Left lung (tissue), 4 donors: ENCODE measurements at regions not wholly inside any gene's neighbourhood (a gene's known extent, or its start where the extent isn't known, plus 50 kb on each side); places are given as distances from the start of the nearest gene placed in this dataset.

Experiments
- ATAC-seq: fragments of 200-7000 bp; cut with Tn5 transposase; one replicate; pipeline ENCODE4 v1.9.1; 2020; ENCODE audit warnings: moderate library complexity
- DNase-seq, 4 donors: peaks; one replicate each; pipeline ENCODE4 v3.0.0-alpha.2; 2013 to 2020
- H3K27ac ChIP-seq, 2 donors: fragments of 200-600 bp; sonication (generic) in 1 of 2; one replicate each; pipeline versions ENCODE4 v1.5.0 to v1.8.0; 2020 to 2021
- H3K27me3 ChIP-seq, 2 donors: fragments of 200-600 bp; sonication (generic) in 1 of 2; one replicate each; pipeline versions ENCODE4 v1.5.0 to v1.8.0; 2020 to 2021
- H3K36me3 ChIP-seq, 2 donors: fragments of 200-600 bp; sonication (generic) in 1 of 2; one replicate each; pipeline versions ENCODE4 v1.5.0 to v1.8.0; 2020 to 2021
- H3K4me1 ChIP-seq, 2 donors: fragments of 200-600 bp; one replicate each; pipeline ENCODE4 v1.8.0; 2021
- H3K4me3 ChIP-seq, 2 donors: fragments of 200-600 bp; sonication (generic) in 1 of 2; one replicate each; pipeline versions ENCODE4 v1.5.0 to v1.8.0; 2020 to 2021; ENCODE audit warnings: mild to moderate bottlenecking in 1 of 2
- H3K9me3 ChIP-seq, 2 donors: fragments of 200-600 bp; sonication (generic) in 1 of 2; one replicate each; pipeline versions ENCODE4 v1.5.0 to v1.8.0; 2020 to 2021
- intact Hi-C, 2 donors: fragments of 100-400 bp; cut with DNase I; formaldehyde crosslinking; loops; one replicate each; pipeline versions ENCODE4 v1.11.2 to v1.14.2; 2022
- TF ChIP-seq, protein P1 (sequence below), 2 donors: fragments of 200-600 bp; sonication (generic) in 1 of 2; IDR thresholded peaks; one replicate each; pipeline versions ENCODE4 v1.5.0 to v1.8.0; 2021; ENCODE audit warnings: antibody characterized with exemption in 2 of 2
- donor health status: DM: no; HTN: yes; CAD: no.
- donor health status: DM: no; HTN: no; CAD: no.

DNA sequence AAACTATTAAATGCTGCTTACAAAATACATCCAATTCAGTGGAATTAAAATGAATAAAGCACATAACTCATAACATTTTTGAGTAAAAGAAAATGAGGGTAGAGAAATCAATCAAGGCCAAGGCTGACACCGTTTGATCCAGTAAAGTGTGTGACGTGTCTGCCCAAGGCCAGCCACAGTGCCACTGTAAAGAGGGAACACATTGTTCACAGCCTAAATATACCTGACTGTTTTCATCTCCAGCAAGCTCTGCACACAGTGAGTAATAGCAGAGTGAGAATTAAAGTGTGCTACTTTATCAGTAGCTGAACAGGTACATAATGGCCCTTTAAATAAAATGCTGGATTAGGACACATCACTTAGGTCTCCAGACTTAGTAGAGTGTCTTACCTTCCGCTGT lies 130.8 kb upstream of the DPP6 start:
- H3K36me3 ChIP-seq, result no peaks in the 10 kb centered on the region
- no peaks in the 10 kb centered on the region for H3K27me3 ChIP-seq
- H3K4me3 ChIP-seq, result no peak overlapping the region
- no peak overlapping the region for H3K27ac ChIP-seq
- DNase-seq, result no peak
- H3K4me1 ChIP-seq, result no peaks in the 10 kb centered on the region
- H3K9me3 ChIP-seq, result peaks cover 0 to 7% of the 10 kb centered on the region in 2 donors
- TF ChIP-seq, protein P1, sequence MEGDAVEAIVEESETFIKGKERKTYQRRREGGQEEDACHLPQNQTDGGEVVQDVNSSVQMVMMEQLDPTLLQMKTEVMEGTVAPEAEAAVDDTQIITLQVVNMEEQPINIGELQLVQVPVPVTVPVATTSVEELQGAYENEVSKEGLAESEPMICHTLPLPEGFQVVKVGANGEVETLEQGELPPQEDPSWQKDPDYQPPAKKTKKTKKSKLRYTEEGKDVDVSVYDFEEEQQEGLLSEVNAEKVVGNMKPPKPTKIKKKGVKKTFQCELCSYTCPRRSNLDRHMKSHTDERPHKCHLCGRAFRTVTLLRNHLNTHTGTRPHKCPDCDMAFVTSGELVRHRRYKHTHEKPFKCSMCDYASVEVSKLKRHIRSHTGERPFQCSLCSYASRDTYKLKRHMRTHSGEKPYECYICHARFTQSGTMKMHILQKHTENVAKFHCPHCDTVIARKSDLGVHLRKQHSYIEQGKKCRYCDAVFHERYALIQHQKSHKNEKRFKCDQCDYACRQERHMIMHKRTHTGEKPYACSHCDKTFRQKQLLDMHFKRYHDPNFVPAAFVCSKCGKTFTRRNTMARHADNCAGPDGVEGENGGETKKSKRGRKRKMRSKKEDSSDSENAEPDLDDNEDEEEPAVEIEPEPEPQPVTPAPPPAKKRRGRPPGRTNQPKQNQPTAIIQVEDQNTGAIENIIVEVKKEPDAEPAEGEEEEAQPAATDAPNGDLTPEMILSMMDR (IDR thresholded peaks at IDR 0.05), result no peak
- no peak for ATAC-seq
- intact Hi-C loops, result no loop called here

DNA sequence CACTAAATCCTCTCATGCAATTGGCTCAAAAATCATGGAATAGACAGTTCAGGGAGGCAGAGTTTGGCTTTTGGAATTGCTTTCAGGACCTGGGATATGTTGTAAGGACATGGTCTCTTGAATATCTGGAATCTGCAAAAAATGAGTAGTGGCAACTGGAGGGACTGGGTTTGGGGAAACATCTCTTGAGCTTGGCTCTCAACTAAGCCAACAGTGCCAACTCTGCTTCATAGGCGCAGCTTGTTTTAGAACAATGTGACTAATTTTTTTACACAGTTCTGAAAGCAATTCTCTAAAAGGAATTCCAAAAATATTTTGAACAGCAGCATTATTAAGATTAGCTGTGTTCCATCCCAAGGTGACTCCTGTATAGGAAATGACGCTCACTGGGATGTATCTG lies 121.5 kb upstream of the DPP6 start:
- Histone ChIP-seq H3K4me3 (no peak overlapping the region), H3K27ac (no peak overlapping the region), H3K4me1 (no peaks in the 10 kb centered on the region), H3K9me3 (no peaks in the 10 kb centered on the region), H3K27me3 (no peaks in the 10 kb centered on the region), H3K36me3 (no peaks in the 10 kb centered on the region)
- intact Hi-C loops, result no loop called here
- no peak for ATAC-seq
- TF ChIP-seq, protein P1 (IDR thresholded peaks at IDR 0.05), result no peak
- DNase-seq, result no peak

DNA sequence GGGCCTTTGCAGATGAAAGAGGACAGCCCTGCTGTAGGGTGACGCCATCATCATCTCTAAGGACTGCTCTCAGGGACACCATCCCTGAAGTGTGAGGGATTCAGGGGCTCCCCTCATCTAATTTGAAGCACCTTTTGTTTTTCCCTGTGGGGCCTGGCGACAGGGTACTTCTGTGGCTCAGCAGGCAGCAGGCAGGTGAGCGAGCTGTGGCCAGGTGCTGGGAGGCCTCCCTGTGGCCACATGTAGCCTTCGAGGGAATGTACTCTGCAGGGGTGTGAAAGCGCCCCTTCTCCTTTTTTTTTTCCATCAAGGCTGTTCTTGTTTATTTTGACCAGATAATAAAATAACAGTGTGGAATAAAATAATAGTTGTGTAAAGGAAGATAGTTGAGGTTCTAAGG lies 118.2 kb upstream of the DPP6 start:
- Histone ChIP-seq H3K4me3 (no peak overlapping the region), H3K9me3 (no peaks in the 10 kb centered on the region), H3K4me1 (no peaks in the 10 kb centered on the region), H3K27ac (no peak overlapping the region), H3K36me3 (no peaks in the 10 kb centered on the region), H3K27me3 (no peaks in the 10 kb centered on the region)
- TF ChIP-seq, protein P1 (IDR thresholded peaks at IDR 0.05), result no peak
- intact Hi-C loops, result no loop called here
- DNase-seq (no peak), ATAC-seq (no peak)

DNA sequence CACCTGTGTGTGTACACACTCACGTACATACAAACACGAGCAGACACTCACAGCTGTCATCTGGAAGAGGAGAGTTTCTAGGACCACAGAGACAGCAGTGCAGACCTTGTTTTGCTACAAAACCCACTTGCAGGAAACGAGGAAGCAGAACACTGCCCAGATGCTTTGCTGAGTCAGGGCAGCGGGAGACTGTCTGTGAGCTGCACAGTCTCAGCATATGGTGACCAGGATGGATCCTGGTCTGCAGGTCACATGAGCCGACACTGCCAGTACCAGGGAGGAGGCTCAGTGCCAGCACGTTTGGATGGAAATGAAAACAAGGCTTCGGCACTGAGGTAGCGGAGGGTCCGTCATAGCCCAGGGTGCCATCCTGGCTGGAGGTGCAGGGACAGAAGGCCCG lies 117.6 kb upstream of the DPP6 start:
- TF ChIP-seq, protein P1 (IDR thresholded peaks at IDR 0.05), result no peak
- H3K36me3 ChIP-seq, result no peaks in the 10 kb centered on the region
- intact Hi-C loops, result no loop called here
- H3K27ac ChIP-seq, result no peak overlapping the region
- no peak overlapping the region for H3K4me3 ChIP-seq
- no peak for DNase-seq
- no peaks in the 10 kb centered on the region for H3K4me1 ChIP-seq
- H3K27me3 ChIP-seq, result no peaks in the 10 kb centered on the region
- no peak for ATAC-seq
- no peaks in the 10 kb centered on the region for H3K9me3 ChIP-seq

DNA sequence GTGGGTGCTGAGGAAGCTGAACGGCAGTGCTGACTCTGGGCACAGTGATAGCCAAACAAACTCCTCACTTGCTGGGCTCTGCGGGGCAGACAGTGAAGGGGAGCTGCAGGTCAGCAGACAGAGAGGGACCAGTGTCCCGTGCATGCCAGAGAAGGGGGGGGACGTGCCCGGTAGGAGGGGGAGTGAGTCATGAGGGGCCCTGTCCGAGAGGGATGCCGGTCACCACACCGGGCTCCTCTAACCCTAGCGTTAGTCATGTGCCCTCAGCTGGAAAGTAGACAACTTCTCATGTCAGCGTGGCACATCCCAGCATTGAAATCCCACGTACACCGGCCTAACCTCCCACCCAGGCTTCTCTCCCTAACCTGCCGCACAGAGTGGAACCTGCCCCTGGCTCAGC lies 117.1 kb upstream of the DPP6 start:
- no peak for DNase-seq
- Histone ChIP-seq H3K4me1 (no peaks in the 10 kb centered on the region), H3K27me3 (no peaks in the 10 kb centered on the region), H3K4me3 (no peak overlapping the region), H3K36me3 (no peaks in the 10 kb centered on the region), H3K27ac (no peak overlapping the region), H3K9me3 (no peaks in the 10 kb centered on the region)
- no peak for ATAC-seq
- intact Hi-C loops, result no loop called here
- TF ChIP-seq, protein P1 (IDR thresholded peaks at IDR 0.05), result no peak
